GM19397 (cell line): ENCODE measurements at regions not wholly inside any gene's neighbourhood (a gene's known extent, or its start where the extent isn't known, plus 50 kb on each side); places are given as distances from the start of the nearest gene placed in this dataset.
"Not testable (repeated sequence)": the region's sequence is repeated elsewhere in the genome, so short reads cannot be mapped to it uniquely, and the experiment has no call there.

ENCODE experiments used
- ATAC-seq: cut with Tn5 transposase; IDR thresholded peaks from one replicate; pipeline ENCODE4 v1.9.1; 2021; ENCODE audit warnings: mild to moderate bottlenecking, moderate library complexity; ENCODE audit not compliant: unreplicated experiment

GRCh38 chr4:79223993-79224776 lies 101.7 kb downstream of the NAA11 start:
- no peak for ATAC-seq

GRCh38 chr4:79217025-79217424 lies 108.8 kb downstream of the NAA11 start:
- ATAC-seq: no peak

- ATAC-seq: no peak
These were observed 112.2 kb downstream of the NAA11 start for GRCh38 chr4:79213702-79214101.

DNA sequence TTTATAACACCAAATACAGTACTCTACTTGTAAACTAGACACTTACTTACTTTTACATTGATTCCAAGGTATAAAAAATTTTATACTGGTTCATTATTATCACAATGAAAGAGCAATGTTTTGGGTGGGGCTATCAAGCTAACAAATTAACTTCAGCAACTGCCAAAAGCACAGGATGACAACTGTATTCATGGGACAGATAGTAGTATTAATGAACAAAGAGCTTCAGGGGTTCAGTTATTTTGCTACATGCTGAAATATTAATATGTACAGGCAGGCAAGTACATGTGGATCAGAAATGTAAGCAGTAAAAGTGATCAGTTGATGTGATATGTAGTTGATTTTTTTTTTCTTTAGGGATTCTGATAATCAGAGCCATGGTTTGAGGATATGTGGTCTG lies 112.9 kb downstream of the NAA11 start:
- ATAC-seq: no peak

- no peak for ATAC-seq
These were observed 113.5 kb downstream of the NAA11 start for GRCh38 chr4:79212311-79212710.

DNA sequence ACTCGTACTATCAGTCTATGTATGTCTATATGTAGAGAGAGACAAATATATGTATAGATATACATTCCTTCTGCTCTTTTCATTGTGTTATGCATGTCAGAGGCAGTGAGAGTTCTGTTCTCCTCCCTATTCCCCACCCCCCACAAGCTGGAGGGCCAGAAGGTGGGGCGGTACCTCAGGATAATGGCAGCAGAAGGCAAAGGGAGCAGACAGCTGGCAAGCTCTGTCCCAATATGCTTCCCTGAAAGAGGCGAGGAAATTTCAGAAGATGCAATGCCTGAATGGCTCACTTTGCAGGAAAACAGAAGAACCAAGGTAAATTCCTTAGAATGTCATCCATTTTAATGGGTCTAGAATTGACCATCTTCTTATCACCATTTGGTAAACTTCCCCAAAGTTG lies 114.4 kb downstream of the NAA11 start:
- ATAC-seq: no peak

GRCh38 chr4:79210636-79211049 lies 115.2 kb downstream of the NAA11 start:
- no peak for ATAC-seq

GRCh38 chr4:79209822-79210635 lies 115.8 kb downstream of the NAA11 start:
- ATAC-seq: no peak

- ATAC-seq: no peak
These were observed 116.8 kb downstream of the NAA11 start for GRCh38 chr4:79209081-79209480.

- ATAC-seq: no peak
These were observed 118.6 kb downstream of the NAA11 start for GRCh38 chr4:79207281-79207680.

DNA sequence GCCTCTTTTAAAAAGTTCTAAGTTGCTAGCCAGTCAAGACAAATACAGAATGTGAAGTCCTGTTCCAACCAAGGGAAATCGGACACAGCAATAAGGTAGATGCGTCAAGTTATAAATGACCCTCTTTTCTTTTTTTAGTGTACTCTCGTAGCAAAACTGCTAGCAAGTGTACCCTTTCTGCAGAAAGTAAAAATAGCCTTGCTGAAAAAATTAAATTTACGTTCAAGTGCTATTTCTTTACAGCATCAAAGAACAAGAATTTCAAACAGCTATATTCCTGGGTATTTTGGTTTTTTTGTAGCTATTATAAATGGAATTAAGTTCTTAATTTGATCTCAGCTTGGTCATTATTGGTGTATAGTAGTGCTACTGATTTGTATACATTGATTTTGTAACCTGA lies 119.2 kb downstream of the NAA11 start:
- no peak for ATAC-seq

DNA sequence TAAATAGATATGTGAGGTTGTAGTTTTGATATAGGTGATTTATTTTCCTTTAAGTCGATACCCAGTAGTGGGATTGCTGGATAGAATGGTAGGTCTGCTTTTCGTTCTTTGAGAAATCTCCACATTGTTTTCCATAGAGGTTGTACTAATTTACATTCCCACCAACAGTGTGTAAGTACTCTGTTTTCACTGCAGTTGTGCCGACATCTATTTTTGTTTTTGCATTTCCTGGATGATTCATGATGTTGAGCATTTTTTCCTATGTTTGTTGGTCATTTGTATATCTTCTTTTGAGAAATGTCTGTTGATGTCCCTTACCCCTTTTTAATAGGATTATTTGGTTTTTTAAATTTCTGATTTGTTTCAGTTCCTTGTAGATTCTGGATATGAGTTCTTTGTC lies 120.7 kb downstream of the NAA11 start:
- ATAC-seq: no peak

- ATAC-seq: no peak
These were observed 123.9 kb downstream of the NAA11 start for GRCh38 chr4:79201971-79202370.

GRCh38 chr4:79199743-79200142 lies 126.1 kb downstream of the NAA11 start:
- ATAC-seq: no peak

DNA sequence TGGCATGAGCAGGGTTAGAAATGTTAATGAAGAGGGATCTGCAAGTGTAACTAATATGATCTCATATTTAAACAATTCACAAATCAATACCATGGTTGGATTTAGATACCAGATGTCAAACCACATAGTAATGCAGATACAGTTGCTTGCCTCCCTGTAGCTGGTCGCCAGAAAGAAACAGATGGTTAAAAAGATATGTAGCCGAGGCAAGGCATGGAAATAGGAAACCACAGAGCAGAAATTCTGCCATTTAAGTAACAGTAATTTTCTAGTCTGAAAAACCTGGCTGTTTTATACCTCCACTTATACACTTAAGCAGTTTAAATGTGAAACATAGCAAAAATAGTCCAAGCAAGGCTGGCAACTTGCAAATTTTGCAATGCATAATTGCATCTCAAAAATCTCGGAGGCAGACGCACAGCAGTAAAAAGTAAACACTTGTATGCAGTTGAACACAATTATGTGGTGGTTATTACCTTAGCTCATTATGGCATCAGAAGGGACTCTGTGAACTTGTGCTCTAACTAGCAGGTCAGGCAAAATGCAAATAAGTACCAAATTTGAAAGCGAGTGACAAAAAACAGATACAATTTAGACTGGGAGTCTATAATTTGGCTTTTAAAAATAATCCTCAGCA lies 126.8 kb downstream of the NAA11 start:
- no peak for ATAC-seq

GRCh38 chr4:79197275-79198009 lies 128.4 kb downstream of the NAA11 start:
- no peak for ATAC-seq

GRCh38 chr4:79191292-79191691 lies 134.6 kb downstream of the NAA11 start:
- not testable (repeated sequence) for ATAC-seq

DNA sequence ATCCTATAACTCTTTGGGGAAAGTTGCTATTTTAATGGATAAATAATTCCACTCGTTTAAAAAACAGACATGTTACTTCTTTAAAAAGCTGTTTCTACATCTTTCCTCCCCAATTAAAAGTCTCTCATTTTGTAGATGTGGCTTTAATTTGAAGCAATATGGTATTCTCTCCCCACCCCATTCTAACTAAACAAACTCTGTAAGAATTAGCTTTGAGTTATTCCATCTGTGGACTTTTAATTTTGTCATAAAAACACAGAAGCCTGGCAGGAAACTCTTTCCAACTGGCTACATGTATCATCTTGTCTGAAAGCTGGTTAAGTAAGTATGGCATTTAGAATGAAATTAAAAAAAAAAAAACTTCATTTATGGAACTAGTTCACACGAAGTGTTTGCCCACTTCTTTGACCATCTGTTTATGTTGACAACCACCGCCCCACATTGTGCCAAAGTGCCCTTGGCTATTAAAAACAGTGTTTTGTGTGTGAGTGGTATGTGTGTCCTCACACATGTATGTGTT lies 140.3 kb downstream of the NAA11 start:
- ATAC-seq: no peak

- ATAC-seq: no peak
These were observed 141.4 kb downstream of the NAA11 start for GRCh38 chr4:79184476-79184875.

GRCh38 chr4:79182209-79182608 lies 143.7 kb downstream of the NAA11 start:
- no peak for ATAC-seq

- no peak for ATAC-seq
These were observed 144.7 kb downstream of the NAA11 start for GRCh38 chr4:79181190-79181589.
